Astrocyte of the hippocampus (primary cell): ENCODE measurements at regions not wholly inside any gene's neighbourhood (a gene's known extent, or its start where the extent isn't known, plus 50 kb on each side); places are given as distances from the start of the nearest gene placed in this dataset.
"Not testable (repeated sequence)": the region's sequence is repeated elsewhere in the genome, so short reads cannot be mapped to it uniquely, and the experiment has no call there.

Source experiments
- DNase-seq: peaks from one replicate; pipeline ENCODE4 v3.0.0; 2011; ENCODE audit warnings: low read depth, low spot score

DNA sequence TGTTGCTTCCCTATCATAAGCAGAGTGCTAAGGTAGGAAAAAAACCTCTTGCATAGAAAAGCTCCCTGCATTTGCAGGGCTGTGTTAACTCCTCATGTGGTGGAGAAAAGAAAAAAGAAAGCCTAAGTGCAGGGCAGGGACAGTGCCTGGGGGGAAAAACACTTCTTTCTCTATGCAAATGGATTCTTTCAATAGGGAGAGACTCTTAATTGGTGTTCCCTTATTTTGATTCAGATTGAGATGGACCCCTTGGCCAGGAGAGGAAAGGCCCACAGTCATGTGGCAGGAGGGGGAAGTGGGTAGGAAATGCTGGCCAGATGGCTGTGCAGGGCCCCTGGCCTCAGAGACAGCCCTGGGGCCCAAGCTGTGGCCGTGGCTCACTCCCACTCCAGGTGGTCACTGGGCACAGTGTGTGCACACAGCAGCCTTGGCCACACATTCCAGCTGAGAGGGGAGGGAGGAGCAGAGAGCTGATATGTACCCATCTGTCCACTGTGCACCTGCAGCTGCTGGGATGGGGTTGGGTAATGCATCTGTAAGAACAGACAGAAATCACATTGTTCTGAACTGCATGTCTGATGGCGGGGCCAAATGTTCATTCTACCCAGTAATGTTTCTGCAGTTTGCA is 410.4 kb downstream of the DSC3 start:
- no peak for DNase-seq

DNA sequence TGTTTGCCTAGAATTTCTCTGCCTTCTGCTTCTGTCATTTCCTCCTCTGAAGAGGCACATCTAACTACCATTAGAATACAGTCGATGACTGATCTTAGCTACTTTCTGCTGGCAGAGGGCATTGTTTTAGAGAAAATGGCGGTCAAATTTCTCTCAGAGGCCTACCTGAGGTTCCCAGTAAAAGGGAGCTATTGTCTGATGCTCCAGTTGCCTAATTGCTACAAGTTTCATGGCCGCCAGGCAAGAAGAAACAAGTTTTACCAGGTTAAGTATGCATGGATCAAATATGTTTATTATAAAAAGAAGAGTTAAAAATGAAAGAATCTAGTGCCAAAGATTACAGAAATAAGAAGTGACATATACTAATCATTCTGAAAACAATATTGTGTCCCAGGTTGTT is 416.6 kb downstream of the DSC3 start:
- no peak for DNase-seq

DNA sequence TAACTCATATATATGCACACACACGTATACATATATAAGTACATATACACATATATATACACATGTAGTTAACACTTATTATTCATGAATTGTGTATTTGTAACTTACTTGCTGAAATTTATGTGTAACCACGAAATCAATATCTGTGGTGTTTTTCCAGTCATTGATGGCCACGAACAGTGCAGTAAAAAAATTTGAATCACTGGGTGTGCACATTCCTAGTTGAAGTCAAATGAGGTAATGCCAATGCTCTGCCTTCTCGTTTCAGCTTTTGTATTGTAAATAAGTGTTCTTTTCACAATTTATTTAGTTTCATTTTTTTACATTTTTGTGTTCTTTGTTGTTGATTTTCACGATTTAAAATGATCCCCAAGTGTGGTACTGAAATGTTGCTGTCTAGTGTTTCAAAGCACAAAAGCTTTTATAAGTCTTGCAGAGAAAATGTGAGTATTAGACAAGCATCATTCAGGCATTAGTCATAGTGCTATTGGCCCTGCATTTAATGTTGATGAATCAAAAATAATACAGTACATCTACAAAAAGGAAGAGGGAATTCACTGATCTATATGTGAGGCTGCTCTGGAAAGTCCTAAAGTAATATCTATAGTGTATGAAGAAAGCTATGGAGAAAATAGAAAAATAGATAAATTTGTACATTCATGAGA is 419.0 kb downstream of the DSC3 start:
- DNase-seq = peak; percentile 56

- no peak for DNase-seq
Measured at GRCh38 chr18:30622635-30623034, 419.9 kb downstream of the DSC3 start.

GRCh38 chr18:30622104-30622503 is 420.4 kb downstream of the DSC3 start:
- DNase-seq = no peak

- peak; percentile 7 for DNase-seq
Measured at GRCh38 chr18:30618567-30618966, 424.0 kb downstream of the DSC3 start.

DNA sequence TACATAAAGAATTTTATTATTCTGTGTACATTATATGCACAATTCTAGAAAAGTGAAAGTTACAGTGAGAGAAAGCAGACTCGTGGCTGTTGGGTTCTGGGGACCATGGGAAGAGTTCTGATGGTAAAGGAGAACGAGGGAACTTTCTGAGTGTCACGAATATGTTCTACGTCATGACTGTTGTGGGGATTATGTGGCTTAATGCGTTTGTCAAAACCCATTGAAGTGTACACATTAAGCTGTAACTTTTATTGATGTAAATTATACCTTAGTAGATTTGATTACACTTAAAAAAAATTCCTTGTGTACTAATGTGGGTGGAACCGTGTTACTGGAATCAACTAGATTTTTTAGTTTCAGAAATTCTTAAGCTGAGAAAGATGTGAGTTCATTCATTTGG is 426.1 kb downstream of the DSC3 start:
- DNase-seq = no peak

GRCh38 chr18:30613467-30613801 is 429.1 kb downstream of the DSC3 start:
- DNase-seq = no peak

- no peak for DNase-seq
Measured at GRCh38 chr18:30601541-30601940, 441.0 kb downstream of the DSC3 start.

GRCh38 chr18:30597202-30597601 is 445.3 kb downstream of the DSC3 start:
- DNase-seq = no peak

GRCh38 chr18:30596635-30597034 is 445.9 kb downstream of the DSC3 start:
- DNase-seq = no peak

DNA sequence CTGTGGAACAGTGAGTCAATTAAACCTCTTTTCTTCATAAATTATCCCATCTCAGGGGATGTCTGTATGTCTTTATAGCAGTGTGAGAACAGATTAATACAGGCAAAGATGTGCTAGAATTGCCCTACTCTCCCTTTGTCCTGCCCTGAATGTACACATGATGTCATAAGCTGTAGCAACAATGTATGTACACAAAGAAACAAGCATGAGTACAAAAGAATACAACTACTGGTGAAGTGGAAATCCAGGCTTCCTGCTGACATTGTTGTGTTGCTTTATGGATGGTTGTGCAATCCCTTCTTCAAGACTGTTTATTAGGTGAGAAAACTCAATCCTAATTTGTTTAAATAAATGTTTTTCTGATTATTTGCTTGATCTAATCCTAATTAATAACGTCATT is 446.6 kb downstream of the DSC3 start:
- no peak for DNase-seq

DNA sequence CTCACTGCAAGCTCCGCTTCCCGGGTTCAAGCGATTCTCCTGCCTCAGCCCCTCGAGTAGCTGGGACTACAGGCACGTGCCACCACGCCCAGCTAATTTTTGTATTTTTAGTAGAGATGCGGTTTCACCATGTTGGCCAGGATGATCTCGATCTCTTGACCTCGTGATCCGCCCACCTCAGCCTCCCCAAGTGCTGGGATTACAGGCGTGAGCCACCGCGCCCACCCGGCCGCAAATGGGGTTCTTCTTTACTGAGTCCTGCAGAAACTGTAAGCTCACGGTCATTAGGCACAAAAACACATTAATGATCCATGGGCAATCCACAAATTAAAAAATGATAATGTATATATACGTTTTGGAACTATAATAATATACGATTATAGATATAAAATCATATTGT is 447.6 kb downstream of the DSC3 start:
- DNase-seq = not testable (repeated sequence)

DNA sequence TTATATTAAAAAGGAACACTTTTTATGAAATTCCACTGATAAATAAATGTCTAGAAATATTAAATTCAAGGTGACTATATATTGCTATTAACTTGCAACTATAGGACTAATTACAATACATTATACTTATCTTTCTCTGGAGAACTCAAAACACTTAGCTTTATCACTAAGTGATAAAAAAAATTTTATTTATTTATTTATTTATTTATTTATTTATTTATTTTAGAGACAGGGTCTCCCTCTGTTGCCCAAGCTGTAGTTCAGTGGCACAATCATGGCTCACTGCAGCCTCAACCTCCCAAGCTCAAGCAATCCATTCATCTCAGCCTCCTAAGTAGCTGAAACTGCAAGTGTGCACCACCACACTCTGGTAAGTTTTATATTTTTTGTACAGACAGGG is 451.1 kb downstream of the DSC3 start:
- no peak for DNase-seq

GRCh38 chr18:30588673-30589164 is 453.8 kb downstream of the DSC3 start:
- DNase-seq = no peak

DNA sequence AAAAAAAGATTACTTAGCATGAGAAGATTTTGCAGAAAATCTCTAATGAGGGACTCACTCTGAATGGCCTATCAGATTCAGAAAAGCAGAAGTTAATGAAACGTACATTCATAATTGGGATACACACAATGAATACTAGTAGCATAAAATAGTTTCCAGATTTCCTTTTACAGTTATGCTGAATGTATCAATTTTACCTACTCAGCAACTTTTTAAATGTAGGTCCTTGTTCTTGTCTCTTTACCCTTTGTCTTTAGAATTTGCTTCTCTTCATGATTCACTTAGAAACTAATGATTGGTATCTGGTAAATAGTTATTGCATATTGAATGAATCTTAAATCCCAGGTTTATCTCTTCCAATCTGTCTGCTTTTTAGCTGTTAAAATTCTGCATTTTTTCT is 458.8 kb downstream of the DSC3 start:
- DNase-seq = no peak

- peak; percentile 2 for DNase-seq
Measured at GRCh38 chr18:30582078-30582477, 460.5 kb downstream of the DSC3 start.

DNA sequence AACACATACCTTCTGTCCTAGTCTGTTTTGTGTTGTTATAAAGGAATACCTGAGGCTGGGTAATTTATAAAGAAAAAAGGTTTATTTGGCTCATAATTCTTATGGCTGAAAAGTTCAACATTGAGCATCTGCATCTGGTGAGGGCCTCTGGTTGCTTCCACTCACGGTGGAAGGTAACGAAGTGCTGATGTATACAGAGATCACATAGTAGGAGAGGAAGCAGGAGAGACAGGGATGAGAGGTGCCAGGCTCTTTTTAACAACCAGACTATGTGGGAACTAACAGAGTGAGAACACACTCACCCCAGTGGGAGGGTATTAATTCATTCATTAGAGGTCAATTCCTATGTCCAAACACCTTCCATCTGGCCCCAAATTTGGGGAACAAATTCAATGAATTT is 463.8 kb downstream of the DSC3 start:
- no peak for DNase-seq

GRCh38 chr18:30572214-30572613 is 470.3 kb downstream of the DSC3 start:
- no peak for DNase-seq

- no peak for DNase-seq
Measured at GRCh38 chr18:30568333-30568732, 474.2 kb downstream of the DSC3 start.

- DNase-seq = no peak
Measured at GRCh38 chr18:30566877-30567276, 475.7 kb downstream of the DSC3 start.

GRCh38 chr18:30562231-30562630 is 480.3 kb downstream of the DSC3 start:
- no peak for DNase-seq

GRCh38 chr18:30556112-30556511 is 486.4 kb downstream of the DSC3 start:
- no peak for DNase-seq

GRCh38 chr18:30545393-30545792 is 497.1 kb downstream of the DSC3 start:
- no peak for DNase-seq
